PC-9 (cell line): ENCODE measurements at regions not wholly inside any gene's neighbourhood (a gene's known extent, or its start where the extent isn't known, plus 50 kb on each side); places are given as distances from the start of the nearest gene placed in this dataset.

Source experiments
- BruUV-seq: library from RNA; stranded (reverse); fragments of 400-500 nt; replicated peaks from 2 replicates; lab custom pipeline; 2021; lab: Mats Ljungman, UMichigan
- CTCF ChIA-PET: fragments of 300-600 bp; sonication (Branson Sonifier 250); formaldehyde crosslinking; loops from one replicate; lab custom pipeline; 2022; ENCODE audit warnings: antibody characterized with exemption; lab: Charles Lee
- POLR2A ChIA-PET: fragments of 300-600 bp; sonication (Branson Sonifier 250); formaldehyde crosslinking; loops from one replicate; lab custom pipeline; 2022; ENCODE audit warnings: antibody characterized with exemption; ENCODE audit not compliant: unreplicated experiment; lab: Charles Lee
- DNase-seq, 2 experiments: peaks; one replicate each; pipeline versions ENCODE4 v3.0.0 to v3.0.0-alpha.2; 2015 to 2022; ENCODE audit warnings: mixed read lengths in 1 of 2
- H2AFZ ChIP-seq: fragments of 200-600 bp; sonication (generic); 2 replicates; pipeline ENCODE4 v1.8.1; 2017; ENCODE audit warnings: antibody characterized with exemption
- H3F3A ChIP-seq: fragments of 200-600 bp; sonication (generic); 2 replicates; pipeline ENCODE4 v1.8.1; 2017; ENCODE audit warnings: antibody characterized with exemption, mild to moderate bottlenecking, low read depth; ENCODE audit not compliant: insufficient read depth
- H3K27ac ChIP-seq: fragments of 200-600 bp; sonication (generic); 2 replicates; pipeline ENCODE4 v1.6.1; 2016; ENCODE audit warnings: mixed run types
- H3K27me3 ChIP-seq: fragments of 200-600 bp; sonication (generic); 2 replicates; pipeline ENCODE4 v1.6.1; 2016; ENCODE audit warnings: low read depth, mixed run types; ENCODE audit not compliant: insufficient read depth
- H3K36me3 ChIP-seq: fragments of 200-600 bp; sonication (generic); 2 replicates; pipeline ENCODE4 v1.6.1; 2016; ENCODE audit warnings: low read depth, mixed run types
- H3K4me1 ChIP-seq: fragments of 200-600 bp; sonication (generic); replicated peaks from 2 replicates; pipeline ENCODE4 v1.6.1; 2016; ENCODE audit warnings: mixed run types; ENCODE audit not compliant: insufficient read depth
- H3K4me2 ChIP-seq: fragments of 200-600 bp; sonication (generic); 2 replicates; pipeline ENCODE4 v1.6.1; 2017; ENCODE audit warnings: mixed run types
- H3K4me3 ChIP-seq: fragments of 200-600 bp; sonication (generic); 2 replicates; pipeline ENCODE4 v1.6.1; 2016; ENCODE audit warnings: mixed run types
- H3K79me2 ChIP-seq: fragments of 200-600 bp; sonication (generic); 2 replicates; pipeline ENCODE4 v1.6.1; 2017; ENCODE audit warnings: low read depth, mixed run types
- H3K9me2 ChIP-seq: fragments of 200-600 bp; sonication (generic); 2 replicates; pipeline ENCODE4 v1.8.1; 2017; ENCODE audit warnings: mild to moderate bottlenecking; ENCODE audit not compliant: insufficient read depth
- H3K9me3 ChIP-seq: fragments of 200-600 bp; sonication (generic); 2 replicates; pipeline ENCODE4 v1.8.1; 2016; ENCODE audit warnings: low read depth; ENCODE audit not compliant: insufficient read depth
- H4K20me1 ChIP-seq: fragments of 200-600 bp; sonication (generic); 2 replicates; pipeline ENCODE4 v1.8.1; 2017; ENCODE audit not compliant: insufficient read depth
- EZH2 ChIP-seq: fragments of 200-600 bp; sonication (generic); IDR thresholded peaks from 2 replicates; pipeline ENCODE4 v1.8.0; 2017; ENCODE audit warnings: antibody characterized with exemption, low read depth
- intact Hi-C: fragments of 100-400 bp; cut with micrococcal nuclease; formaldehyde crosslinking; loops from one replicate; pipeline ENCODE4 v1.10.0; 2022; ENCODE audit not compliant: unreplicated experiment
- TF ChIP-seq, protein P1 (sequence below): fragments of 200-600 bp; sonication (generic); conservative IDR thresholded peaks from 2 replicates; pipeline ENCODE4 v1.6.1; 2017; ENCODE audit warnings: mixed run types, antibody characterized with exemption, mild to moderate bottlenecking, moderate library complexity

DNA sequence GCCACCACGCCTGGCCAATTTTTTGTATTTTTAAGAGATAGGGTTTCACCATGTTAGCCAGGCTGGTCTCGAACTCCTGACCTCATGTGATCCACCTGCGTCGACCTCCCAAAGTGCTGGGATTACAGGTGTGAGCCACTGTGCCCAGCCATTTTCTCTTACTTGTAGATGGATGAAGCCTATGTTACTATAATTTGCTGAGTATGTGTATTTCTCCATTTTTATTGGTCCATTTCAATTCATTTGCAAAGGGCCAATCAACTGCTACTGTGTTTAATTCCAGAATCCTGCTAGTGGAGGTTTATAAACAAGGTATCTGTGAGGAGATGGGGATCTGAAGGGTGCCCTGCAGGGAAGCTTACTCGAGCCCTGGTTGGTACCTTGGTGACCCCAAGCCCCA, 101.7 kb upstream of the MAX start:
- Histone ChIP-seq H4K20me1 (no peaks in the 10 kb centered on the region), H3K9me2 (no peaks in the 10 kb centered on the region), H3K4me3 (no peak overlapping the region), H3K27ac (no peak overlapping the region), H3K79me2 (no peaks in the 10 kb centered on the region), H3K9me3 (no peaks in the 10 kb centered on the region), H3K4me1 (peaks cover 10% of the 10 kb centered on the region; the same call in 1 of the 2 replicates), H2AFZ (no peak overlapping the region), H3F3A (no peaks in the 10 kb centered on the region; the same call in 1 of the 2 replicates), H3K36me3 (no peaks in the 10 kb centered on the region), H3K4me2 (no peak overlapping the region), H3K27me3 (no peaks in the 10 kb centered on the region)
- CTCF ChIA-PET, result no interaction called here
- TF ChIP-seq, protein P1, sequence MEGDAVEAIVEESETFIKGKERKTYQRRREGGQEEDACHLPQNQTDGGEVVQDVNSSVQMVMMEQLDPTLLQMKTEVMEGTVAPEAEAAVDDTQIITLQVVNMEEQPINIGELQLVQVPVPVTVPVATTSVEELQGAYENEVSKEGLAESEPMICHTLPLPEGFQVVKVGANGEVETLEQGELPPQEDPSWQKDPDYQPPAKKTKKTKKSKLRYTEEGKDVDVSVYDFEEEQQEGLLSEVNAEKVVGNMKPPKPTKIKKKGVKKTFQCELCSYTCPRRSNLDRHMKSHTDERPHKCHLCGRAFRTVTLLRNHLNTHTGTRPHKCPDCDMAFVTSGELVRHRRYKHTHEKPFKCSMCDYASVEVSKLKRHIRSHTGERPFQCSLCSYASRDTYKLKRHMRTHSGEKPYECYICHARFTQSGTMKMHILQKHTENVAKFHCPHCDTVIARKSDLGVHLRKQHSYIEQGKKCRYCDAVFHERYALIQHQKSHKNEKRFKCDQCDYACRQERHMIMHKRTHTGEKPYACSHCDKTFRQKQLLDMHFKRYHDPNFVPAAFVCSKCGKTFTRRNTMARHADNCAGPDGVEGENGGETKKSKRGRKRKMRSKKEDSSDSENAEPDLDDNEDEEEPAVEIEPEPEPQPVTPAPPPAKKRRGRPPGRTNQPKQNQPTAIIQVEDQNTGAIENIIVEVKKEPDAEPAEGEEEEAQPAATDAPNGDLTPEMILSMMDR, result no peak
- TF ChIP-seq EZH2, result no peak
- BruUV-seq, result no TSS peak
- intact Hi-C loops, result loop anchor here (2.0 kb wide), 1 partner anchor 19 kb away; no protein-coding TSS in a partner anchor
- POLR2A ChIA-PET, result no interaction called here
- DNase-seq, result no peak

DNA sequence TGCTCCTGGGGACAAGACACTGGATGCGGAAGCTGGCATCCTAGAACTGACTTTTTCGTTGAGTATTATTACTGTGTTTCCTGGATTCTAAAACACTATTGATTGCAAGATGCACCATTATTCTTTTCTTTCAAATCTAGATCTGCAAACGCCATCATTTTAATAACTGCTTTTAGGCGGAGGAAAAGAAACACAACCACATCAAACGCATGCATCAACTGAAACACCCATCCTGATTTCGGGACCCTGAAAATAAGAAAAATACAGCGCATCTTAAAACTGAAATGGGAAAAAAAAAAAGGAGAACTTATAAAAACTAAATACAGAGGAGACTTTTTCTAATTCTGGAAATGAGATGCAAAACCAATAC, 103.7 kb upstream of the MAX start:
- peaks cover 24% of the 10 kb centered on the region for H3K4me1 ChIP-seq
- peak in 1 of 2 experiments; percentile 12 for DNase-seq
- H4K20me1 ChIP-seq, result no peaks in the 10 kb centered on the region
- no peaks in the 10 kb centered on the region for H3K9me3 ChIP-seq
- no peak overlapping the region for H3K4me2 ChIP-seq
- BruUV-seq, result no TSS peak
- intact Hi-C loops, result no loop called here
- H3K9me2 ChIP-seq, result no peaks in the 10 kb centered on the region
- ChIA-PET CTCF (no interaction called here), POLR2A (no interaction called here)
- H3K4me3 ChIP-seq, result no peak overlapping the region
- no peaks in the 10 kb centered on the region for H3K79me2 ChIP-seq
- H3K27ac ChIP-seq, result no peak overlapping the region
- TF ChIP-seq EZH2, result no peak
- TF ChIP-seq, protein P1, result no peak
- H3K27me3 ChIP-seq, result no peaks in the 10 kb centered on the region
- H2AFZ ChIP-seq, result no peak overlapping the region
- H3K36me3 ChIP-seq, result no peaks in the 10 kb centered on the region
- H3F3A ChIP-seq, result peaks cover 11% of the 10 kb centered on the region; the same call in 1 of the 2 replicates

DNA sequence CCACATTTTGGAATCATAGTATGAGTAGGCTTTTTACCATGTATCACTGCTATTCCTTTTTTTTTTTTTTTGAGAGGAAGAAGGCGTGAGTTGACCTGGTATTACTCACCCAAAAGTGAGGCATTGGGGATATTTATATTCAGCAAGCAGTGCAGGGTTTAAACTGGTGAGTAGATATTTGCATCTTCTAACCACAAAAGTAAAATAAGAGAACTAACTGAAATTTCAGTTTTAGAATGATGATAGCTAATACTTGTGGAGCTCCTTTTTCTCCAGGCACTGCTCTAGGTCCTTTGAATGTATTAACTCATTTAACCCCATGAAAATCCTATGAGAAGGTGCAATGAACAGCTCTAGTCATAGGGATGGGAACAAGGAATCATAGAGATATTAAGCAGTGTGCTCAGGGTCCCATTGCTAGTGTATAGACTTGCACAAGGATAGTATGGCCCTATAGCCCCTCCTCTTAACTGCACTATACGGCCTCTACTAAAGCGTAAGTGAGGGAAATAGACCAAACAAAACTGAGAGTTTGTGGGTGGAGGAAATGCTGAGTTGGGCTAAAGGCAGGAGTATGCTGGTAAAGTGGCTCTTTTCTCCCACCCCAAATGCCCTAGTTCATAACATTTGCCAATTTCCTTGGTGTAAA, 104.3 kb upstream of the MAX start:
- no peak overlapping the region for H3K4me3 ChIP-seq
- no TSS peak for BruUV-seq
- no peak overlapping the region for H2AFZ ChIP-seq
- DNase-seq, result peak in 1 of 2 experiments; percentile 40
- TF ChIP-seq, protein P1, result no peak
- no peak for TF ChIP-seq EZH2
- peaks cover 29% of the 10 kb centered on the region for H3K4me1 ChIP-seq
- peaks cover 14% of the 10 kb centered on the region; the same call in 1 of the 2 replicates for H3F3A ChIP-seq
- H3K9me2 ChIP-seq, result no peaks in the 10 kb centered on the region
- no peaks in the 10 kb centered on the region for H3K9me3 ChIP-seq
- H3K79me2 ChIP-seq, result no peaks in the 10 kb centered on the region
- no peak overlapping the region for H3K27ac ChIP-seq
- peak overlapping the region; percentile 9; the same call in 1 of the 2 replicates for H3K4me2 ChIP-seq
- CTCF ChIA-PET, result no interaction called here
- H3K27me3 ChIP-seq, result no peaks in the 10 kb centered on the region
- H3K36me3 ChIP-seq, result no peaks in the 10 kb centered on the region
- H4K20me1 ChIP-seq, result no peaks in the 10 kb centered on the region
- POLR2A ChIA-PET, result no interaction called here
- intact Hi-C loops, result no loop called here
